ENCODE measurements at regions not wholly inside any gene's neighbourhood (a gene's known extent, or its start where the extent isn't known, plus 50 kb on each side); places are given as distances from the start of the nearest gene placed in this dataset.

DNA sequence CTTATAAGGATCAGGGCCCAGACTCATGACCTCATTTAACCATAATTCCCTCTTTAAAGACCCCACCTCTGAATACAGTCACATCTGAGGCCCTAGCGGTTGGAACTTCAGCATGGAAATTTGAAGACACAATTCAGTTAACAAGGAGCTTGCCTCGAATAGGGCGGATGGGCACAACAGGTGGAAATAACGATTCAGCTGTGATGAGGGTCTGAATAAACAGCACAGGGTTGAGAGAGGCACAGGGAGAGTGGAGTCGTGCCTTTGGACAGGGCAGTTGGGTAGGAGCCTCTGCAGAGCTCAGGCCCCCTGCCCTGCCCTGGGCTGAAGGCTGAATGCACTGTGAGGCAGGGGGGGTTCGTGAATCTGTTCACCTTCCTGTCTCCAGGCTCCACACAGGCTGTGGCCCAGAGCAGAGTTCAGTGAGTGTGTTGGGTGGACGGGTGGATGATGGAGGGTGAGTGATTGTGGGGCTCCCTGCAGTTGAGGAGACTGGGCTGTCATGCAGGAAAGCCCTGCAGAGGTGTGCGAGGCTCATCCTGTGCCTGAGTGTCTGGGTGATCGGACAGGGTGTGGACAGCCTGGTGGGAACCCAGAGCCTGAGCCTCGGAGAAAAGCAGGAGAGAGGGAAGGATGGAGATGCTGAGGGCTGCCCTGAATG lies 243.1 kb downstream of the FOXD2 start:
- Histone ChIP-seq H3K9ac (no peak overlapping the region), H3K27ac (no peak overlapping the region), H3K4me1 (peaks cover 20 to 50% (median 42%) of the 10 kb centered on the region in 10 experiments), H3K9me3 (replicated peaks in 1 of 11) (no peaks in the 10 kb centered on the region), H3K4me3 (no peak overlapping the region), H3K27me3 (no peaks in the 10 kb centered on the region; a peak in 1 of 22 replicates), H4K20me1 (peaks cover 0 to 5% (median 0%) of the 10 kb centered on the region in 11 experiments; a peak in 1 of 22 replicates), H3K4me2 (no peak overlapping the region; a peak in 1 of 22 replicates), H3K36me3 (no peaks in the 10 kb centered on the region)
- no peak for TF ChIP-seq Cebpa-rat (IDR thresholded peaks at IDR 0.05)

DNA sequence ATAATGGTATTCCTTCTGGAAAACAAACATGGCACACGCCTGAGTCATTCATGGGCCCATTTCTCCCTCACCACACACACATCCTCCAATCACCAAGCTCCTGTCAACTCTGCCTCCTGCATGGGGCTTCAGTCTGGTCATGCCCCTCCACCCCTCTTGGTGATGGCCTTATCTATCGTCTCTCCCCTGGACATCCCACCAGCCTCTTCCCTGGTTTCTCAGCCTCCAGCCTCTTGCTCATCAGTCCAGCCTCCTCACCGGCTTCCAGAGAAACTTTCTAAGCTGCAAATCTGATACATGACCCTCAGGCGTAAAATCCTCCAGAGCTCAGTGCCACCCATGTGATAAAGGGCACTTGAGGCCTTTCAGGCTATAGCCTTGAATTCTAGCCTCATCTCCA lies 243.9 kb downstream of the FOXD2 start:
- Histone ChIP-seq H3K4me2 (no peak overlapping the region), H3K36me3 (no peaks in the 10 kb centered on the region), H3K4me3 (no peak overlapping the region), H3K4me1 (peaks cover 20 to 44% (median 37%) of the 10 kb centered on the region in 10 experiments), H3K9ac (no peak overlapping the region), H3K27me3 (no peaks in the 10 kb centered on the region; a peak in 1 of 22 replicates), H3K27ac (no peak overlapping the region), H4K20me1 (peaks cover 0 to 5% (median 0%) of the 10 kb centered on the region in 11 experiments; a peak in 1 of 22 replicates), H3K9me3 (replicated peaks in 1 of 11) (no peaks in the 10 kb centered on the region)
- TF ChIP-seq Cebpa-rat (IDR thresholded peaks at IDR 0.05): no peak

DNA sequence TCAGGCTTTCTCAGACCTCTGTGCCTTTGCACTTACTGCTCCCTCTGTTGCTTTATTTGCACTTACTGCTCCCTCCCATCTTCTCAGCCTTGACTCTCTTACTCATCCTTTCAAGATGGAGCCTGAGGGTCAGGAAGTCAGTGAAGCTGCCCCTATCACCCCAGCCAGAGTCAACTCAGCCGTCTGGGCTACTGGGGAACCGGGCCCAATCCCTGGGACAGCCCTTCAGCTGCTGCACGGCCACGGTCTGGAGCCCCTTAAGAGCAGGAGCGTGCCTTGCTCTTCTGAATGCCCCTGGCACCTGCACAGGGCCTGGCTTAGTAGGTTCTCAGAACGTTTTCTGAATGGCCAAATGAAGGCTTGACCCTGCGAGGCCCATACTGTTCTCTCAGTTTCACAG lies 244.4 kb downstream of the FOXD2 start:
- no peak for TF ChIP-seq Cebpa-rat (IDR thresholded peaks at IDR 0.05)
- H3K36me3 ChIP-seq: no peaks in the 10 kb centered on the region
- H3K4me3 ChIP-seq: no peak overlapping the region
- no peak overlapping the region for H3K4me2 ChIP-seq
- H3K9me3 ChIP-seq (replicated peaks in 1 of 11): no peaks in the 10 kb centered on the region
- no peak overlapping the region for H3K27ac ChIP-seq
- peaks cover 0 to 5% (median 0%) of the 10 kb centered on the region in 11 experiments; a peak in 1 of 22 replicates for H4K20me1 ChIP-seq
- H3K9ac ChIP-seq: no peak overlapping the region
- H3K27me3 ChIP-seq: no peaks in the 10 kb centered on the region; a peak in 1 of 22 replicates
- H3K4me1 ChIP-seq: peaks cover 20 to 44% (median 33%) of the 10 kb centered on the region in 10 experiments

DNA sequence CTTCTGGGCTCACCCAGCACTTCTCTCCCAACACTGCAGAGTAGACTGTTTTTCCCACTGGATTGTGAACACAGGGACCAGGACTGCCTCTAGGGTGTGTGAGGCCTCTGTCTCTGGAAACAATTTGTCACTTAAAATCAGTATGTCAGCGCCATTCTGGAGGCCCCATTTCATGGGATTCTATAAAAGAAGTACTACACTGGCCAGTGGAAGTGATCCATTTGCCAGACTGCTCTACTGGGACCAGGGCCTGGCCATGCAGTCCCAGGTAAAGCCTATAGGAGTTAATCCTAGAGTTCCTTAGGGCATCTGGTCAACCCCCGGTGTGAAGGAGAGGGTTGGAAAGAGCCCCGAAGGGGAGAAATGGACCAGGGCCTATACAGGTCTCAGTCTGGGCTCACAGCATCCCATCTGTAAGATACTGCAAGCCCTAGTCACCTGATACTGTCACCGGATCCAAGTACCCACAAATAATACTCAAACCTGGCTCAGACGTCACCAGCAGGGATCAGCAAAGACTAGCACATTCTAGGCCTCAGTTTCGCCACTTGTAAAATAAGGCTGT lies 245.0 kb downstream of the FOXD2 start:
- peaks cover 21 to 38% (median 30%) of the 10 kb centered on the region in 10 experiments for H3K4me1 ChIP-seq
- no peaks in the 10 kb centered on the region for H3K36me3 ChIP-seq
- H3K4me2 ChIP-seq: no peak overlapping the region
- H3K4me3 ChIP-seq: no peak overlapping the region
- no peaks in the 10 kb centered on the region for H3K9me3 ChIP-seq (replicated peaks in 1 of 11)
- H4K20me1 ChIP-seq: peaks cover 0 to 5% (median 0%) of the 10 kb centered on the region in 11 experiments; a peak in 1 of 22 replicates
- no peak overlapping the region for H3K9ac ChIP-seq
- H3K27me3 ChIP-seq: no peaks in the 10 kb centered on the region
- H3K27ac ChIP-seq: no peak overlapping the region
- no peak for TF ChIP-seq Cebpa-rat (IDR thresholded peaks at IDR 0.05)

DNA sequence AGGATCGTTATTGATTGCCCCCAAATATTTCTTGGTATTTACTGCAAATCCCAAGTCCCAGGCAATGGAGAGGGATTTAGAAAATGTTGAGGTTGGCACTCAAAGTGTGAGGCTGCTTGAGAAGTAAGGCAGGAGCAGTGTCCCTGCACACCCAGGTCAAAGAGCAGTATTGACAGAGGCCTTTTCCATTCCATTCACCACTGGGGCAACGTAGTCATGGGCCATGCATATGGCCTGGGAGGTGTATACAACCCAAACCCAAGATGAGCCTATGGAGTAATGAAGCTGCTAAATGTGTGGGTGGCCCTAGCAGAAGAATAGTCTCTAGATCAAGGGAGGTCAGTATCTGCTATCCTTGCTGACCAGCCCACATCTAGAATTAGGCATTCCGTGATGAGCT lies 245.6 kb downstream of the FOXD2 start:
- H3K27me3 ChIP-seq: no peaks in the 10 kb centered on the region
- no peak for TF ChIP-seq Cebpa-rat (IDR thresholded peaks at IDR 0.05)

DNA sequence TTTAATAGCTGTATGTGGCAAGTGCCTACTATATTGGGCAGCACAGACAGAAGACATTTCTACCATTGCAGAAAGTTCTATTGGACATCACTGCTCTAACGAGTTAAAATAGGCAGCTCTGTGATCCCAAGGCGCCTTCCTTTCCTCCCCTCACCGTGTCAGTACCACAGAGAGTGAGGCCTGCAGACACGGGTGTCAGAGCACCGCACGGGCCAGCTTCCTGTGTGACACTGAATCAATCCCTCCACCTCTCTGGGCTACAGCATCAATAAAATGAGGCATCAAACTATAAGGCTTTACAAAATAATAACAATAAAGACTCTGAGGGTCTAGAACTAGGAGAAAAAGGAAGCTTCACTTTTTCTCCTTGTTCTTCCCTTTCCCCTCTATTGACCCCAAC lies 246.7 kb downstream of the FOXD2 start:
- Histone ChIP-seq H3K4me2 (no peak overlapping the region), H4K20me1 (peaks cover 0 to 4% (median 0%) of the 10 kb centered on the region in 11 experiments; a peak in 1 of 22 replicates), H3K27me3 (no peaks in the 10 kb centered on the region), H3K4me3 (no peak overlapping the region), H3K4me1 (peaks cover 13 to 27% (median 19%) of the 10 kb centered on the region in 10 experiments), H3K9me3 (replicated peaks in 1 of 11) (no peaks in the 10 kb centered on the region), H3K36me3 (no peaks in the 10 kb centered on the region), H3K27ac (no peak overlapping the region), H3K9ac (no peak overlapping the region)
- TF ChIP-seq Cebpa-rat (IDR thresholded peaks at IDR 0.05): no peak

More for the DNA sequence above, 245.6 kb downstream of the FOXD2 start:
- Histone ChIP-seq H3K4me1 (peaks cover 24 to 38% (median 30%) of the 10 kb centered on the region in 10 experiments), H3K4me3 (no peak overlapping the region), H3K36me3 (no peaks in the 10 kb centered on the region), H4K20me1 (peaks cover 0 to 5% (median 0%) of the 10 kb centered on the region in 11 experiments; a peak in 1 of 22 replicates), H3K27ac (no peak overlapping the region), H3K9ac (no peak overlapping the region), H3K9me3 (replicated peaks in 1 of 11) (no peaks in the 10 kb centered on the region), H3K4me2 (no peak overlapping the region)

DNA sequence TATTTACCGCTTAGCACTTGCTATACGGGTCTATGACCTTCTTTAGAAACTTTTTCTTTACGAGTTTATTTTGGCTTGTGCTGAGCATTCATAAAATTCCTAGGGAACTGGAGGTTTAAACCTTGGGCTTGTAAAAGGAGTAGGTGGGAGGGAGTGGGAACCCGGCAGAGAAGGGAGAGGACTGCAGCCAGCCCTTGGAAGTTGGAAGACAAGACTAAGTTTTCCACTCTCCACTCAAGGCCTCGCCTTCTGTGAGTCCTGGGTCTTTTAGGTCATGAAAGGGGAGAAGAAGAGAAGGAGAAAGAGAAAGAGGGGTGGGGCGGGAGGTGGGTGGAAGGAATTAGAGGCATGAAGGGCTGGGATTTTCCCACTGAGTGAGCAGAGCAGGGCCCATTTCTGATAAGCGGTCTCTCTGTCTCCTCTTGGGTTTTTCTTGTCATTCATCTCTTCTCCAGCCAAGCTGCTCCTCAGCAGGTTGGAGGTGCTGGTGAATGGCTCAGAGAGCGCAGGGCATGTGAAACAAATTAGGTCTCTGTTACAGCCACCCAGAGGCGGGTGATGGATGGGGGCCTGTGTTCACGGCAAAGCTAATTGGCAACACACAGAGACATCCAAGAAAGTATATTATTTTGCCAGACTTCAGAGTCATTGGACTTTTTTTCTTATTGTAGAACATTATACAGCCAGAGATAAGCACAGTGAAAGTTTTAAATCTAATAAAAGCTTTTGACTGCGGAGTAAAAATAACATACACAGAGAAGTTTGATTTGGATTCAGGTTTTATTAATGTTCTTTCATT lies 247.3 kb downstream of the FOXD2 start:
- Histone ChIP-seq H3K4me2 (no peak overlapping the region), H4K20me1 (no peaks in the 10 kb centered on the region; a peak in 1 of 22 replicates), H3K36me3 (no peaks in the 10 kb centered on the region), H3K27me3 (no peaks in the 10 kb centered on the region), H3K4me3 (no peak overlapping the region), H3K9ac (no peak overlapping the region), H3K9me3 (replicated peaks in 1 of 11) (no peaks in the 10 kb centered on the region), H3K27ac (no peak overlapping the region), H3K4me1 (peaks cover 7 to 21% (median 13%) of the 10 kb centered on the region in 10 experiments)
- no peak for TF ChIP-seq Cebpa-rat (IDR thresholded peaks at IDR 0.05)

DNA sequence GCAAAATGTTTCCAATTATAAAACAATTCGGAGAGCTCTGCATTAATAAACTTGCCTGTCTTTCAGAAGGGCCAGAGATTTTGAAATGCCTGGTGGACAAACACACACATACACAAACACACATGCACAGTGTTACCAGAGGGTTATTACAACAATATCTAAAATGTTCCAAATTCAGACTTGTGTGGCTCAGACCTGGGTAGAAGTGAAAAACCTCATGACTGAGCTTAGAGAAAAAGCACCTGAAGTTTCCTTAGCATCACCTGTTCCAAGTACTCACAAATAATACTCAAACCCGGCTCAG lies 247.9 kb downstream of the FOXD2 start:
- no peak overlapping the region for H3K9ac ChIP-seq
- no peak overlapping the region for H3K4me2 ChIP-seq
- TF ChIP-seq Cebpa-rat (IDR thresholded peaks at IDR 0.05): no peak
- no peak overlapping the region for H3K27ac ChIP-seq
- no peak overlapping the region for H3K4me3 ChIP-seq
- peaks cover 4 to 17% (median 10%) of the 10 kb centered on the region in 10 experiments; a peak in 17 of 20 replicates for H3K4me1 ChIP-seq
- H3K9me3 ChIP-seq (replicated peaks in 1 of 11): no peaks in the 10 kb centered on the region
- no peaks in the 10 kb centered on the region; a peak in 1 of 22 replicates for H4K20me1 ChIP-seq
- H3K36me3 ChIP-seq: no peaks in the 10 kb centered on the region
- H3K27me3 ChIP-seq: no peaks in the 10 kb centered on the region

All from BLaER1 treated with 17β-estradiol and CSF1 and Interleukin-3, amounts not matched to agents 10 nM and 100 nM (cell line).